HG02623 (cell line): ENCODE measurements at regions not wholly inside any gene's neighbourhood (a gene's known extent, or its start where the extent isn't known, plus 50 kb on each side); places are given as distances from the start of the nearest gene placed in this dataset.

Experiments used
- ATAC-seq: cut with Tn5 transposase; IDR thresholded peaks from one replicate; pipeline ENCODE4 v1.9.1; 2021; ENCODE audit warnings: moderate library complexity; ENCODE audit not compliant: unreplicated experiment

GRCh38 chr12:74794522-74794921 is 256.9 kb downstream of the ATXN7L3B start:
- no peak for ATAC-seq

GRCh38 chr12:74801625-74802024 is 264.0 kb downstream of the ATXN7L3B start:
- no peak for ATAC-seq

GRCh38 chr12:74816398-74817175 is 279.0 kb downstream of the ATXN7L3B start:
- ATAC-seq, result no peak

GRCh38 chr12:74817499-74817898 is 279.9 kb downstream of the ATXN7L3B start:
- no peak for ATAC-seq

- ATAC-seq, result no peak
Measured at GRCh38 chr12:74818412-74818811, 280.8 kb downstream of the ATXN7L3B start.

GRCh38 chr12:74820324-74820723 is 282.7 kb downstream of the ATXN7L3B start:
- ATAC-seq, result no peak

GRCh38 chr12:74836567-74836966 is 298.9 kb downstream of the ATXN7L3B start:
- ATAC-seq, result no peak

- no peak for ATAC-seq
Measured at GRCh38 chr12:74846116-74846515, 308.5 kb downstream of the ATXN7L3B start.

- no peak for ATAC-seq
Measured at GRCh38 chr12:74847169-74847568, 309.5 kb downstream of the ATXN7L3B start.

GRCh38 chr12:74848006-74848405 is 310.4 kb downstream of the ATXN7L3B start:
- ATAC-seq, result no peak

GRCh38 chr12:74849801-74850200 is 312.2 kb downstream of the ATXN7L3B start:
- ATAC-seq, result no peak

- ATAC-seq, result no peak
Measured at GRCh38 chr12:74871817-74872216, 334.2 kb downstream of the ATXN7L3B start.

- no peak for ATAC-seq
Measured at GRCh38 chr12:74885775-74886174, 323.9 kb downstream of the KCNC2 start.

- no peak for ATAC-seq
Measured at GRCh38 chr12:74889073-74889472, 320.6 kb downstream of the KCNC2 start.

- peak; percentile 37 for ATAC-seq
Measured at GRCh38 chr12:74889563-74890236, 319.9 kb downstream of the KCNC2 start.

- ATAC-seq, result peak; percentile 95
Measured at GRCh38 chr12:74890237-74890599, 319.4 kb downstream of the KCNC2 start.

GRCh38 chr12:74891083-74891668 is 318.5 kb downstream of the KCNC2 start:
- ATAC-seq, result no peak

- no peak for ATAC-seq
Measured at GRCh38 chr12:74892057-74892633, 317.5 kb downstream of the KCNC2 start.

GRCh38 chr12:74896186-74896585 is 313.5 kb downstream of the KCNC2 start:
- no peak for ATAC-seq

GRCh38 chr12:74897425-74898211 is 312.0 kb downstream of the KCNC2 start:
- ATAC-seq, result no peak
